Tibial artery (tissue), 4 donors: ENCODE measurements at regions not wholly inside any gene's neighbourhood (a gene's known extent, or its start where the extent isn't known, plus 50 kb on each side); places are given as distances from the start of the nearest gene placed in this dataset.
"Not testable (repeated sequence)": the region's sequence is repeated elsewhere in the genome, so short reads cannot be mapped to it uniquely, and the experiment has no call there.

Experiments
- DNase-seq, 2 donors: peaks; one replicate each; pipeline ENCODE4 v3.0.0-alpha.2; 2019
- H3K27ac ChIP-seq, 2 donors: fragments of 200-600 bp; sonication (generic) in 1 of 2; 1 replicate in 1 of 2; 2 replicates in 1 of 2; pipeline ENCODE4 v1.5.1; 2018 to 2019; ENCODE audit warnings: mild to moderate bottlenecking in 1 of 2
- H3K27me3 ChIP-seq, 2 donors: fragments of 200-600 bp; sonication (generic) in 1 of 2; one replicate each; pipeline versions ENCODE4 v1.5.1 to v1.6.0; 2016 to 2019
- H3K36me3 ChIP-seq, 3 donors: fragments of 200-600 bp; sonication (generic) in 2 of 3; one replicate each; pipeline ENCODE4 v1.5.1; 2016 to 2019; ENCODE audit warnings: mild to moderate bottlenecking in 2 of 3
- H3K4me1 ChIP-seq, 4 donors: fragments of 200-600 bp; sonication (generic) in 2 of 4; 1 replicate in 3 of 4; 2 replicates in 1 of 4; pipeline ENCODE4 v1.5.1; 2016 to 2019
- H3K4me3 ChIP-seq, 2 donors: fragments of 200-600 bp; sonication (generic) in 1 of 2; 1 replicate in 1 of 2; 2 replicates in 1 of 2; pipeline ENCODE4 v1.5.1; 2018 to 2019; ENCODE audit warnings: mild to moderate bottlenecking in 2 of 2
- H3K9me3 ChIP-seq, 3 donors: fragments of 200-600 bp; sonication (generic) in 1 of 3; one replicate each; pipeline ENCODE4 v1.5.1; 2016 to 2019
- intact Hi-C: fragments of 100-400 bp; cut with DNase I; formaldehyde crosslinking; loops from one replicate; pipeline ENCODE4 v1.15.0; 2023; ENCODE audit warnings: low total_unique reads
- TF ChIP-seq, protein P1 (sequence below), 2 experiments: fragments of 200-600 bp in 1 of 2; fragments of 450-650 bp in 1 of 2; IDR thresholded peaks; one replicate each; pipeline ENCODE4 v1.5.1; 2017 to 2019; ENCODE audit warnings: antibody characterized with exemption in 2 of 2, mild to moderate bottlenecking in 1 of 2, moderate library complexity in 1 of 2

DNA sequence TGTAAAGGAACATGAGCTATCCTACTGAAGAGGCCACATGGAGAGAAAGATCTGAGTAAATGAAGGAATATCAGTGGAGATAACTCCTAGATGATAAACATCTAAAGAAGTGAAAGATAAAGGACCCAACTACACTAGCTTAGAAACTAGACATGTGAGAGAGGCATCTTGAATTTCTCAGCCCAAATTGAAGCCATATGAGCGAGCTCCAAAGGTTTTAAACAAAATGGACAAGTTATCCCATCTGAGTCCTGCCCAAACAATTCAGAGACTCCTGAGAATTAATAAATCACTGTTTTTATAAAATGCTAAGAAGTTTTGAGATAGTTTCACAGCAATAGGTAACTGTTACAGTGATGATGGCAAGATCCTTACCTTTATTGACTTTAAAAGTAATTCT, 438.9 kb downstream of the NAV3 start:
- H3K9me3 ChIP-seq = no peaks in the 10 kb centered on the region
- H3K4me3 ChIP-seq = no peak overlapping the region
- no peak for DNase-seq
- H3K4me1 ChIP-seq = no peaks in the 10 kb centered on the region
- no peak overlapping the region for H3K27ac ChIP-seq
- H3K27me3 ChIP-seq = no peaks in the 10 kb centered on the region
- TF ChIP-seq, protein P1, sequence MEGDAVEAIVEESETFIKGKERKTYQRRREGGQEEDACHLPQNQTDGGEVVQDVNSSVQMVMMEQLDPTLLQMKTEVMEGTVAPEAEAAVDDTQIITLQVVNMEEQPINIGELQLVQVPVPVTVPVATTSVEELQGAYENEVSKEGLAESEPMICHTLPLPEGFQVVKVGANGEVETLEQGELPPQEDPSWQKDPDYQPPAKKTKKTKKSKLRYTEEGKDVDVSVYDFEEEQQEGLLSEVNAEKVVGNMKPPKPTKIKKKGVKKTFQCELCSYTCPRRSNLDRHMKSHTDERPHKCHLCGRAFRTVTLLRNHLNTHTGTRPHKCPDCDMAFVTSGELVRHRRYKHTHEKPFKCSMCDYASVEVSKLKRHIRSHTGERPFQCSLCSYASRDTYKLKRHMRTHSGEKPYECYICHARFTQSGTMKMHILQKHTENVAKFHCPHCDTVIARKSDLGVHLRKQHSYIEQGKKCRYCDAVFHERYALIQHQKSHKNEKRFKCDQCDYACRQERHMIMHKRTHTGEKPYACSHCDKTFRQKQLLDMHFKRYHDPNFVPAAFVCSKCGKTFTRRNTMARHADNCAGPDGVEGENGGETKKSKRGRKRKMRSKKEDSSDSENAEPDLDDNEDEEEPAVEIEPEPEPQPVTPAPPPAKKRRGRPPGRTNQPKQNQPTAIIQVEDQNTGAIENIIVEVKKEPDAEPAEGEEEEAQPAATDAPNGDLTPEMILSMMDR (IDR thresholded peaks at IDR 0.05) = no peak
- no peaks in the 10 kb centered on the region for H3K36me3 ChIP-seq
- intact Hi-C loops = no loop called here

DNA sequence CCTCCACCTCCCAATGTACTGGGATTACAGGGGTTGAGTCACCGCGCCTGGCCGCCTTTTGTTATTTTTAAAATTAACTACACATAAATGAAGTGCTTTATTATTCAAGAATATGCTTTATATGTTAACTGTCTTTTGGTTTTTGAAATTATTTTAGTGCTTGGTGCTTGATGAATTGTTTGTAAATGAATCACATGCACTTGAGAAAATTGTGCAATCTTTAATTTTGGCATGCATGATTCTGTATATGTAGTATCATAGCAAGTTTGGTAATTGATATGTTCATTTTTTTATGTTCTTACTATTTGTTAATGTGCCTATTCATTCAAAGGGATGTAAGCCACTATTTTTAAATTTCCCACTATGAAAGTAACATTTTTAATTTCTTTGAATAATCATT, 440.9 kb downstream of the NAV3 start:
- Histone ChIP-seq H3K9me3 (no peaks in the 10 kb centered on the region), H3K36me3 (no peaks in the 10 kb centered on the region), H3K27ac (no peak overlapping the region), H3K27me3 (no peaks in the 10 kb centered on the region), H3K4me1 (no peaks in the 10 kb centered on the region), H3K4me3 (no peak overlapping the region)
- DNase-seq = no peak
- TF ChIP-seq, protein P1 (IDR thresholded peaks at IDR 0.05) = no peak
- intact Hi-C loops = no loop called here

DNA sequence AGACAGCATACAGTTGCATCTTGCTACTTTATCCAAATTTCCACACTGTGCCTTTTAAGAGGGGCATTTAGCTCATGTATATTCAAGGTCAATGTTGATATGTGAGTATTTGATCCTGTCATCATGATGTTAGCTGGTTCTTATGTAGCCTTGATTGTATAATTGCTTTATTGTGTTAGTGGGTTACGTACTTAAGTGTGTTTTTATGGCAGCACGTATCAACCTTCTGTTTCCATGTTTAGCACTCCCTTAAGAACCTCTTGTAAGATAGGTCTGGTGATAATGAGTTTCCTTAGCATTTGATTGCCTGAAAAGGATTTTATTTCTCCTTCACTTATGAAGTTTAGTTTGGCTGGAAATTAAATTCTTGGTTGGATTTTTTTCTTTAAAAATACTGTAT, 445.2 kb downstream of the NAV3 start:
- no peak overlapping the region for H3K27ac ChIP-seq
- DNase-seq = no peak
- H3K9me3 ChIP-seq = no peaks in the 10 kb centered on the region
- H3K27me3 ChIP-seq = no peaks in the 10 kb centered on the region
- intact Hi-C loops = no loop called here
- TF ChIP-seq, protein P1 (IDR thresholded peaks at IDR 0.05) = no peak
- H3K4me1 ChIP-seq = no peaks in the 10 kb centered on the region
- no peak overlapping the region for H3K4me3 ChIP-seq
- no peaks in the 10 kb centered on the region for H3K36me3 ChIP-seq

- H3K27ac ChIP-seq = no peak overlapping the region
- no peaks in the 10 kb centered on the region for H3K9me3 ChIP-seq
- H3K4me3 ChIP-seq = no peak overlapping the region
- DNase-seq = no peak
- H3K27me3 ChIP-seq = no peaks in the 10 kb centered on the region
- H3K4me1 ChIP-seq = no peaks in the 10 kb centered on the region
- TF ChIP-seq, protein P1 (IDR thresholded peaks at IDR 0.05) = no peak
- intact Hi-C loops = no loop called here
- H3K36me3 ChIP-seq = no peaks in the 10 kb centered on the region
Observed at GRCh38 chr12:78278706-78279190, 448.1 kb downstream of the NAV3 start.

- no peak overlapping the region for H3K4me3 ChIP-seq
- H3K27ac ChIP-seq = no peak overlapping the region
- intact Hi-C loops = no loop called here
- no peaks in the 10 kb centered on the region for H3K36me3 ChIP-seq
- DNase-seq = no peak
- no peaks in the 10 kb centered on the region for H3K4me1 ChIP-seq
- no peaks in the 10 kb centered on the region for H3K27me3 ChIP-seq
- no peaks in the 10 kb centered on the region for H3K9me3 ChIP-seq
- TF ChIP-seq, protein P1 (IDR thresholded peaks at IDR 0.05) = no peak
Observed at GRCh38 chr12:78279567-78279966, 448.9 kb downstream of the NAV3 start.

GRCh38 chr12:78281102-78281501, 450.4 kb downstream of the NAV3 start:
- H3K27me3 ChIP-seq, H3K36me3 ChIP-seq, H3K4me1 ChIP-seq, H3K4me3 ChIP-seq, intact Hi-C loops, H3K27ac ChIP-seq, H3K9me3 ChIP-seq, DNase-seq: not testable (repeated sequence)
